Adrenal gland (tissue), 5 donors: ENCODE measurements at regions not wholly inside any gene's neighbourhood (a gene's known extent, or its start where the extent isn't known, plus 50 kb on each side); places are given as distances from the start of the nearest gene placed in this dataset.

Experiments used
- POLR2A ChIP-seq, 2 donors: fragments of 450-650 bp; IDR thresholded peaks; one replicate each; pipeline ENCODE4 v1.6.1; 2017; ENCODE audit warnings: antibody characterized with exemption in 2 of 2, mild to moderate bottlenecking in 2 of 2, moderate library complexity in 1 of 2
- TF ChIP-seq, protein P1 (sequence below), 6 experiments: fragments of 450-650 bp in 4 of 6; fragments of 200-600 bp in 2 of 6; sonication (generic) in 1 of 6; IDR thresholded peaks; 1 replicate in 5 of 6; 2 replicates in 1 of 6; pipeline versions ENCODE4 v1.5.1 to v1.8.0; 2016 to 2021; ENCODE audit warnings: antibody characterized with exemption in 6 of 6, mild to moderate bottlenecking in 2 of 6, moderate library complexity in 1 of 6
- donor health status: DM: no; HTN: no; CAD: no.

DNA sequence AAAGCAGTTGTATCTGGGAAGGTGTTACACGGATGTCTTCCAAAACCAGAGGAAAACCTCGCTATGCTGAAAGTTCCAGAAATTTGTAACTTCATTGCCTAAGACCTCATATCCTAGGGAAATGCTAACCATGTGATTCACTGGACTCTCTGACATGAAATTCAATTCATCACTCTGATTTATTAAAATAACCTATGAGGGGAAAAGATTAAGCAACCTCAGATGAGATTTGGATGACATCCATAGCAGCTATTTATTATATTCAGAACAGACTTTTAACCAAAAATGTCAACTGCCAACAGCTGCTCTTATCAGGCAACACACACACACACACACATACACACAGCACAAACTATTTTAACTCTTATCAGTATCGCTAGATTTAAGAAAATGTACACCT is 1006.4 kb upstream of the CTNND2 start:
- TF ChIP-seq, protein P1, sequence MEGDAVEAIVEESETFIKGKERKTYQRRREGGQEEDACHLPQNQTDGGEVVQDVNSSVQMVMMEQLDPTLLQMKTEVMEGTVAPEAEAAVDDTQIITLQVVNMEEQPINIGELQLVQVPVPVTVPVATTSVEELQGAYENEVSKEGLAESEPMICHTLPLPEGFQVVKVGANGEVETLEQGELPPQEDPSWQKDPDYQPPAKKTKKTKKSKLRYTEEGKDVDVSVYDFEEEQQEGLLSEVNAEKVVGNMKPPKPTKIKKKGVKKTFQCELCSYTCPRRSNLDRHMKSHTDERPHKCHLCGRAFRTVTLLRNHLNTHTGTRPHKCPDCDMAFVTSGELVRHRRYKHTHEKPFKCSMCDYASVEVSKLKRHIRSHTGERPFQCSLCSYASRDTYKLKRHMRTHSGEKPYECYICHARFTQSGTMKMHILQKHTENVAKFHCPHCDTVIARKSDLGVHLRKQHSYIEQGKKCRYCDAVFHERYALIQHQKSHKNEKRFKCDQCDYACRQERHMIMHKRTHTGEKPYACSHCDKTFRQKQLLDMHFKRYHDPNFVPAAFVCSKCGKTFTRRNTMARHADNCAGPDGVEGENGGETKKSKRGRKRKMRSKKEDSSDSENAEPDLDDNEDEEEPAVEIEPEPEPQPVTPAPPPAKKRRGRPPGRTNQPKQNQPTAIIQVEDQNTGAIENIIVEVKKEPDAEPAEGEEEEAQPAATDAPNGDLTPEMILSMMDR (IDR thresholded peaks at IDR 0.05): no peak
- TF ChIP-seq POLR2A (IDR thresholded peaks at IDR 0.05): no peak
